Fibroblast of the aortic adventitia (primary cell): ENCODE measurements at regions not wholly inside any gene's neighbourhood (a gene's known extent, or its start where the extent isn't known, plus 50 kb on each side); places are given as distances from the start of the nearest gene placed in this dataset.

Experiments
- DNase-seq: peaks from one replicate; pipeline ENCODE4 v3.0.0-alpha.2; 2010; ENCODE audit warnings: low read depth
- H3K4me3 ChIP-seq: 2 replicates; pipeline ENCODE4 v1.5.1; 2011; ENCODE audit warnings: low read depth, mild to moderate bottlenecking, control low read depth, low read length, moderate library complexity
- TF ChIP-seq, protein P1 (sequence below): IDR thresholded peaks from 2 replicates; pipeline ENCODE4 v1.5.1; 2011; ENCODE audit warnings: mild to moderate bottlenecking, low read length, control low read depth, inconsistent platforms; ENCODE audit not compliant: insufficient read depth

DNA sequence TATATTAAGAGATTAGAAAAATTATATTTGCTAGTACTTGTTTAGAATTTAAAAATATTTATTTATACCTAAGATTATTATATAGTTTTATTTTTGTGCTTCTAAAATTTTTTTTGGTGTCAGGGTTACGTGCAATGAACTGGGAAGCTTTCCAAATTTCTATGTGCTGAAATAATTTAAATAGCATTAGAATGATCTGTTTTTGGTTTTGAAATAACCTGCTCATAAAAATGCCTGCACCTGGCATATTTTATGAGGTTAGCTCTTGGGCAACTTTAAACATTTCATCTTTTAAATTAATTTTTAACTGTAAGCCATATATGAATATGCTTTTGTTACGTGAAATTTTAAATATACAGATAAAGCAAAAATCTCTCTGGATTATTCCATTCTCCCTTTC is 482.5 kb downstream of the GLRX3 start:
- DNase-seq: no peak
- TF ChIP-seq, protein P1, sequence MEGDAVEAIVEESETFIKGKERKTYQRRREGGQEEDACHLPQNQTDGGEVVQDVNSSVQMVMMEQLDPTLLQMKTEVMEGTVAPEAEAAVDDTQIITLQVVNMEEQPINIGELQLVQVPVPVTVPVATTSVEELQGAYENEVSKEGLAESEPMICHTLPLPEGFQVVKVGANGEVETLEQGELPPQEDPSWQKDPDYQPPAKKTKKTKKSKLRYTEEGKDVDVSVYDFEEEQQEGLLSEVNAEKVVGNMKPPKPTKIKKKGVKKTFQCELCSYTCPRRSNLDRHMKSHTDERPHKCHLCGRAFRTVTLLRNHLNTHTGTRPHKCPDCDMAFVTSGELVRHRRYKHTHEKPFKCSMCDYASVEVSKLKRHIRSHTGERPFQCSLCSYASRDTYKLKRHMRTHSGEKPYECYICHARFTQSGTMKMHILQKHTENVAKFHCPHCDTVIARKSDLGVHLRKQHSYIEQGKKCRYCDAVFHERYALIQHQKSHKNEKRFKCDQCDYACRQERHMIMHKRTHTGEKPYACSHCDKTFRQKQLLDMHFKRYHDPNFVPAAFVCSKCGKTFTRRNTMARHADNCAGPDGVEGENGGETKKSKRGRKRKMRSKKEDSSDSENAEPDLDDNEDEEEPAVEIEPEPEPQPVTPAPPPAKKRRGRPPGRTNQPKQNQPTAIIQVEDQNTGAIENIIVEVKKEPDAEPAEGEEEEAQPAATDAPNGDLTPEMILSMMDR: no peak
- H3K4me3 ChIP-seq: no peak overlapping the region

DNA sequence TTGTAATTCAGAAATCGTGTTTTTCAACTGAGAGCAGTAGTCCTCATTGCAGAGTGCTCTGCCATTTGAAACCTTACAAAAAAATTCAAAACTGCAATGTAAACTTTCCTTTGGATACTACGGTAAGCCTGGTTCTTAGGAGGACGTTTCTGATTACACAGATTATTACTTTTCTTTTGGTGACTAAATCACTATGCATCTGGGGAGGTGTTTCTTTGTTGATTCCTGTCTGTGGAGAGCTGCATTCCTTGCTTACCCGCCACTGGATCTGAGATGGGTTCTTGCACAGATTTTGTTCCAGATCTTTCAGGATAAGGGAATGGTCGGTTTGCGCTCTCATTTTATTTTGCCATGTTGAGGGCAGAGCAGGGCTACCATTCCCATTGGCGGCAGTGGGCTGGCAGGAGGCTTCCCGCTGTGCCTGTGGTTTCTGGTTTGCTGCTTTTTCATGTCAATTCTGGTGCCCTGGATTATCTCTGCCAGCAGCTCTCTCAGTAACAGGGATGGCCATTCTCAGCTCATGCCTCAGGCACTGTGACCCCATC is 485.1 kb downstream of the GLRX3 start:
- no peak for DNase-seq
- no peak overlapping the region for H3K4me3 ChIP-seq
- TF ChIP-seq, protein P1: no peak

DNA sequence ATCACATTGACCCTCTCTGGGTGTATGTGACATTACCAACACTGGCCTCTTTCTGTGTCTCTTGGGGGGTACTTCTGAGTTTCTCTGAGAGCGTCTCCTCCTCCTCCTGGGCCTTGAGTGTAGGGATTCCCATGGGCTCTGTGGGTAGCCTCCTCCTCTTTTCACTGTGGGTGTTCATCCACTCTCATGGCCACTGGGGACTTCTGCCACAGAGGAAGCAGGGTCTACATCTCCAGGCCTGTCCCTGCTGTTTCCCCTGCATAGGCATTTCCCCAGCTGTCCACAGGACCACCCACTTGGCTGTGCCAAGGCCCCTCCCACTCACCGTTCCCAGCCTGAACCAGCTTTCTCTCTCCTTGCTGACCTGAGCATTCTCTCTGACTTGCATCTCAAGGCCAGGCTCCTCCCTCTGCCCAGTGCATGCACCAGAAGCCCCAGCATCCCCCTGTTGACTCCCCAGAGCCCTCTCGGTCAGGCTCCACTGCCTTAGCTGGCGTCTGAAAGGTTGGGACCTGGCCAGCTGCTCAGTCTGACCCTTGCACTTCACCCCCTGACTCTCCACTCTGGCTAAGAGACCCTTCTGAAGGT is 487.6 kb downstream of the GLRX3 start:
- TF ChIP-seq, protein P1: no peak
- DNase-seq: no peak
- no peak overlapping the region for H3K4me3 ChIP-seq

DNA sequence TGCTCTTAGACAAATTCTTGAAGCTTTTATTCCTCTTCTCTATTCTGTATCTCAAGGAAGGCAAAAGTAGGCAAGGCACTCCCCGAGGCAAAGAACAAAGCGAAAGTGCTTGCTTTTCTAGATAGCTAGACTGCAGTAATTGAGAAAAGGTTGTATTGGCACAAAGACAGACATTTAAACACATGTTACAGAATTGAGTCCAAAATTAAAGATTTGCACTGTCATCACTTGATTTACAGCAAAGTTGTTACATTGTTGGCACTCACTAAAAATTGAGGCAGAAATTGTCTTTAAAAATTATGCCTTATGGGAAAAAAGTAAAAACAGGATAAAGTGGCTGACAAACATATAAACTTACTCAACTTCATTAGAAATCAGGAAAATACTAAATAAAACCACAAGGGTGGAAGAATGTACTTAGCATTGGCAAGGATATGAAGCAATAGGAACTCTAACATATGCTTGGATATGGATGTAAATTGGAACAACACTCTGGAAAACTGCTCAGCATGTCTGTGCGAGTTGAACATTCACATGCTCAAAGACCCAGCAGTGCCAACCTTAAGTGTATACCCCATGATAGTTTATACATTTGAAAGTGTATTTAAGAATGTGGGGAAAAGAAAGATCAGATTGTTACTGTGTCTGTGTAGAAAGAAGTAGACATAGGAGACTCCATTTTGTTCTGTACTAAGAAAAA is 491.3 kb downstream of the GLRX3 start:
- no peak overlapping the region for H3K4me3 ChIP-seq
- TF ChIP-seq, protein P1: no peak
- DNase-seq: no peak

DNA sequence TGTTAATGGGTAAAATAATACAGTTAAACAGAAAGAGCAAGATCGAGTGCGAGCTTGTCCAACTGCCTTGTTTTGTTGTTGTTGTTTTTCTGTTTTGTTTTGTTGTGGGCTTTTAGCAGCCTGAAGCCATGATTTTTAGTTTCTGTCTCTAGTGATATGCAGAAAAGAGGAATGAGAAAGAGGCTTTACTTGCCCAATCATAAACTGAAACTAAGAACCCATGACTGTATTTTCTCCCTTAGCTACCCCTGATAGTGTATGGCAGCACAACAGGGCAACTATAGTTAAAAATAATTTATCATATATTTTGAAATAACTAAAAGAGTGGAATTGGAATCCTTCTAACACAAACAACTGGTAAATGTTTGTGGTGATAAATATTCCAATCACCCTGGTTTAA is 493.9 kb downstream of the GLRX3 start:
- no peak overlapping the region for H3K4me3 ChIP-seq
- DNase-seq: no peak
- TF ChIP-seq, protein P1: no peak

DNA sequence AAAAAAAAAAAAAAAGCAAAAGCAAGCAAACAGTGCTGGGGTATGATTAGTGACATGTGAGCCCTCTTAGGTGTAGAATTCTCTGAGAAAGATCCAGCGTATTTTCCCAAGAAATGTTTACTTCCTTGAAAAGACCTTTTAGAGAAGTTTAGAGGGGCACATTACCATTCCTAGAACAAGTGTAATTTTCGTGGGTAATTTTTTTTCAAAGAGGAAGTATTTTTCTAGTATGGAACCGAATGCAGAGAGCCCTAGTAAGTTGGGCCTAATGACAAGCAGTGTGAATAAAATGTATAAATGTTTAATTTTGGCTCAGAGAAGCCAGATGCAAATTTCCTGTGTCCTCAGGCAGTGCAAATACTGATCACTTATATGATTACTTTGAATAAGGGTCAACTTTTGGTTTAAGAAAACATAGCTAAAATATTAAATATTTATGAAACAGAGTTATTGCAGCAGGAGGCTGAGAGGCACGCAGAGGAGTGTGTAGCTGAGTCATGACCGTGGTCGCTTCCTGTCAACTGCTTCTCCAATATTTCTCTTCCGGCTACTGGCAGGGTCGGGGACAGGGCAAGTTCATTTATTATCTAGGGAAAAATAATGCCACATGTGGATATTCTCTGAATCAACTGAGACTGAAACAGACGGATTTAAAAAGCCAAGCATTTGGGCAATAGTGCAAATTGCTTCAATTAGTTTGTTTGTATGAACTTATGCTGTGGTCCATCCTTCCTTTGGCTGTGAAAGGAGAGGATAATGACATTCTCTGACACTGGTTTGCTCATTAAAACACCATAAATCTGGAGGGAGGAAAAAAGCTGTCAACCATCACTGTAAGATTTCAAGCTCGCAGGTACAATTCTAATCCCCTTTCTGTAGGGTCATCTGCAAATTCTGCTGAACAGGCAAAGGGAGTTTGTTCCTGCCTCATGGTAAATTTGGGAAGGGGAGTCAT is 495.2 kb downstream of the GLRX3 start:
- no peak for DNase-seq
- no peak overlapping the region for H3K4me3 ChIP-seq
- TF ChIP-seq, protein P1: no peak
